HCT116 (cell line): ENCODE measurements at regions not wholly inside any gene's neighbourhood (a gene's known extent, or its start where the extent isn't known, plus 50 kb on each side); places are given as distances from the start of the nearest gene placed in this dataset.

ENCODE experiments used
- ATAC-seq: fragments of 200-7000 bp; cut with Tn5 transposase; 2 replicates; pipeline ENCODE4 v1.9.1; 2020; ENCODE audit warnings: mild to moderate bottlenecking, moderate library complexity
- BruUV-seq: library from RNA; stranded (reverse); fragments of 400-500 nt; replicated peaks from 2 replicates; lab custom pipeline; 2021; lab: Mats Ljungman, UMichigan
- CTCF ChIA-PET: fragments of 300-600 bp; sonication (Branson Sonifier 250); formaldehyde crosslinking; loops from one replicate; lab custom pipeline; 2021; ENCODE audit warnings: antibody characterized with exemption; lab: Charles Lee
- POLR2A ChIA-PET: fragments of 300-600, 350-600 bp; sonication (Branson Sonifier 250); formaldehyde crosslinking; loops from one replicate; lab custom pipeline; 2021; ENCODE audit warnings: antibody characterized with exemption; lab: Charles Lee
- RAD21 ChIA-PET, 2 experiments: fragments of 300-600 bp; sonication (Branson Sonifier 250); formaldehyde crosslinking; loops; one replicate each; lab custom pipeline; 2023; ENCODE audit warnings: low total read pairs in 2 of 2; ENCODE audit not compliant: uncharacterized antibody in 2 of 2, unreplicated experiment in 2 of 2, low non-redundant PET in 1 of 2; lab: Charles Lee
- DNase-seq: peaks from one replicate; pipeline ENCODE4 v3.0.0-alpha.2; 2010; ENCODE audit warnings: low read depth, low spot score
- H2AFZ ChIP-seq: fragments of 200-600 bp; shearing (Covaris generic), sonication (generic); 2 replicates; pipeline ENCODE4 v1.6.1; 2017; ENCODE audit warnings: low read depth, mixed run types, mixed read lengths, antibody characterized with exemption, low read length; ENCODE audit not compliant: poor library complexity, severe bottlenecking
- H3K27ac ChIP-seq: 2 replicates; pipeline ENCODE4 v1.5.1; 2012; ENCODE audit warnings: low read depth, low read length
- H3K27me3 ChIP-seq: fragments of 200-600 bp; sonication (generic); 2 replicates; pipeline ENCODE4 v1.6.1; 2016; ENCODE audit warnings: mixed run types, low read length, mixed read lengths; ENCODE audit not compliant: insufficient read depth
- H3K36me3 ChIP-seq, 2 experiments: fragments of 200-500 bp in 1 of 2; fragments of 200-600 bp in 1 of 2; sonication (Bioruptor generic) in 1 of 2; sonication (generic) in 1 of 2; 2 replicates each; pipeline versions ENCODE4 v1.5.1 to v1.6.1; 2014 to 2016; ENCODE audit warnings: low read length in 2 of 2, inconsistent platforms in 1 of 2, mixed read lengths in 1 of 2, mixed run types in 1 of 2; ENCODE audit not compliant: insufficient read depth in 2 of 2, control insufficient read depth in 1 of 2
- H3K4me1 ChIP-seq, 2 experiments: fragments of 200-600 bp in 1 of 2; sonication (generic) in 1 of 2; 2 replicates each; pipeline versions ENCODE4 v1.5.1 to v1.6.1; 2012 to 2017; ENCODE audit warnings: low read length in 2 of 2, inconsistent platforms in 1 of 2, mild to moderate bottlenecking in 1 of 2, mixed read lengths in 1 of 2, mixed run types in 1 of 2, moderate library complexity in 1 of 2; ENCODE audit not compliant: insufficient read depth in 2 of 2, control insufficient read depth in 1 of 2
- H3K4me2 ChIP-seq: fragments of 200-600 bp; sonication (generic); 2 replicates; pipeline ENCODE4 v1.6.1; 2017; ENCODE audit warnings: mixed run types, low read length, mixed read lengths
- H3K4me3 ChIP-seq, 2 experiments: fragments of 200-600 bp in 1 of 2; sonication (generic) in 1 of 2; replicated peaks in 1 of 2; 2 replicates each; pipeline ENCODE4 v1.5.1; 2011 to 2016; ENCODE audit warnings: low read length in 2 of 2, control low read depth in 1 of 2, low read depth in 1 of 2, mild to moderate bottlenecking in 1 of 2, mixed read lengths in 1 of 2, mixed run types in 1 of 2
- H3K79me2 ChIP-seq: fragments of 200-600 bp; sonication (generic); 2 replicates; pipeline ENCODE4 v1.6.1; 2017; ENCODE audit warnings: mild to moderate bottlenecking, mixed run types, low read length, moderate library complexity, mixed read lengths; ENCODE audit not compliant: insufficient read depth
- H3K9ac ChIP-seq: fragments of 200-600 bp; sonication (generic); 2 replicates; pipeline ENCODE4 v1.6.1; 2016; ENCODE audit warnings: low read length, mixed read lengths
- H3K9me2 ChIP-seq: fragments of 200-600 bp; sonication (generic), shearing (Covaris generic); 2 replicates; pipeline ENCODE4 v1.6.1; 2017; ENCODE audit warnings: mixed run types, mild to moderate bottlenecking, moderate library complexity; ENCODE audit not compliant: insufficient read depth
- H3K9me3 ChIP-seq, 2 experiments: fragments of 200-500 bp in 1 of 2; fragments of 200-600 bp in 1 of 2; sonication (Bioruptor generic) in 1 of 2; sonication (generic) in 1 of 2; 2 replicates each; pipeline ENCODE4 v1.6.1; 2014 to 2017; ENCODE audit warnings: low read length in 2 of 2, mixed read lengths in 2 of 2, inconsistent platforms in 1 of 2, low read depth in 1 of 2, mild to moderate bottlenecking in 1 of 2, mixed run types in 1 of 2, moderate library complexity in 1 of 2; ENCODE audit not compliant: control insufficient read depth in 1 of 2, insufficient read depth in 1 of 2
- H4K20me1 ChIP-seq: fragments of 200-600 bp; sonication (generic), shearing (Covaris generic); 2 replicates; pipeline ENCODE4 v1.6.1; 2017; ENCODE audit warnings: mixed run types, mild to moderate bottlenecking, moderate library complexity; ENCODE audit not compliant: insufficient read depth
- CTCF ChIP-seq, 3 experiments: fragments of 200-600 bp in 1 of 3; sonication (generic) in 1 of 3; IDR thresholded peaks in 2 of 3; conservative IDR thresholded peaks in 1 of 3; 2 replicates each; pipeline ENCODE4 v1.5.1; 2012 to 2017; ENCODE audit warnings: low read depth in 2 of 3, low read length in 2 of 3, antibody characterized with exemption in 1 of 3, borderline replicate concordance in 1 of 3, control low read depth in 1 of 3, mild to moderate bottlenecking in 1 of 3, mixed read lengths in 1 of 3, mixed run types in 1 of 3, moderate library complexity in 1 of 3; ENCODE audit not compliant: insufficient read depth in 1 of 3
- EZH2 ChIP-seq: fragments of 200-600 bp; sonication (generic); IDR thresholded peaks from 2 replicates; pipeline ENCODE4 v1.6.1; 2017; ENCODE audit warnings: antibody characterized with exemption, mixed run types
- JUND ChIP-seq: IDR thresholded peaks from 2 replicates; pipeline ENCODE4 v1.6.1; 2012
- SIN3A ChIP-seq: IDR thresholded peaks from 2 replicates; pipeline ENCODE4 v1.6.1; 2012; ENCODE audit warnings: low read depth
- ZBTB33 ChIP-seq: IDR thresholded peaks from 2 replicates; pipeline ENCODE4 v1.6.1; 2011; ENCODE audit warnings: mild to moderate bottlenecking, low read length, moderate library complexity; ENCODE audit not compliant: insufficient replicate concordance; ENCODE audit errors: extremely low read depth
- intact Hi-C: fragments of 100-400 bp; cut with micrococcal nuclease; formaldehyde crosslinking; loops from 2 replicates; pipeline ENCODE4 v1.10.0; 2022
- TF ChIP-seq, protein P1 (sequence below): IDR thresholded peaks from 2 replicates; pipeline ENCODE4 v1.6.1; 2012; ENCODE audit warnings: low read depth

DNA sequence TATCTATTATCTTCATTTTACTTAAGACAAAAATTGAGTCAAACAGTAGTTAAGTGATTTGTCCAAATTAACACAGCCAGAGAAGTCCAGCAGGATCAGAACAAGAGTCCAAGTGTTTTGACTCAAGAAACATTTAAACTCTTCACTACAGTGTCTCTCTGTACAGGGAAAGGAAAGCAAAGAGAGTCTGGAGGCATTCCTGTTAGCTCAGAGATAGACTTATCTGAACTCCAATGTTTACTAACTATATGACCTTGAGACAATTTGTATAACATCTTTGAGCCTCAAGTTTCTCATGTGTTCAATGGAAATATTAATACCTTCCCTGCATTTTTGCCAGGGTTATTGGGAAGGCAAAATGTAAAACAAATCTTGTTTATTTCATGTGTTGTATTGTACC is 849.1 kb downstream of the DIPK2A start (continued):
- TF ChIP-seq SIN3A, result no peak
- no peak for TF ChIP-seq EZH2

GRCh38 chr3:144821583-144821982 is 850.0 kb downstream of the DIPK2A start:
- ChIA-PET POLR2A (no interaction called here), CTCF (no interaction called here), RAD21 (no interaction called here)
- Histone ChIP-seq H3K36me3 (no peaks in the 10 kb centered on the region), H4K20me1 (no peaks in the 10 kb centered on the region), H3K27me3 (no peaks in the 10 kb centered on the region), H3K27ac (no peak overlapping the region), H3K9me3 (no peaks in the 10 kb centered on the region), H3K9ac (no peak overlapping the region), H3K4me1 (no peaks in the 10 kb centered on the region), H3K4me2 (no peak overlapping the region), H2AFZ (no peak overlapping the region), H3K4me3 (no peak overlapping the region), H3K9me2 (no peaks in the 10 kb centered on the region), H3K79me2 (no peaks in the 10 kb centered on the region)
- no TSS peak for BruUV-seq
- DNase-seq (no peak), ATAC-seq (no peak)
- intact Hi-C loops, result no loop called here
- TF ChIP-seq JUND (no peak), CTCF (IDR thresholded peaks at IDR 0.05 in 2 of 3, conservative IDR thresholded peaks at IDR 0.05 in 1 of 3; ENCODE audit: borderline replicate concordance in 1 of 3, insufficient read depth in 1 of 3, low read depth in 2 of 3, low read length in 2 of 3) (no peak), ZBTB33 (no peak), SIN3A (no peak)
- TF ChIP-seq, protein P1, sequence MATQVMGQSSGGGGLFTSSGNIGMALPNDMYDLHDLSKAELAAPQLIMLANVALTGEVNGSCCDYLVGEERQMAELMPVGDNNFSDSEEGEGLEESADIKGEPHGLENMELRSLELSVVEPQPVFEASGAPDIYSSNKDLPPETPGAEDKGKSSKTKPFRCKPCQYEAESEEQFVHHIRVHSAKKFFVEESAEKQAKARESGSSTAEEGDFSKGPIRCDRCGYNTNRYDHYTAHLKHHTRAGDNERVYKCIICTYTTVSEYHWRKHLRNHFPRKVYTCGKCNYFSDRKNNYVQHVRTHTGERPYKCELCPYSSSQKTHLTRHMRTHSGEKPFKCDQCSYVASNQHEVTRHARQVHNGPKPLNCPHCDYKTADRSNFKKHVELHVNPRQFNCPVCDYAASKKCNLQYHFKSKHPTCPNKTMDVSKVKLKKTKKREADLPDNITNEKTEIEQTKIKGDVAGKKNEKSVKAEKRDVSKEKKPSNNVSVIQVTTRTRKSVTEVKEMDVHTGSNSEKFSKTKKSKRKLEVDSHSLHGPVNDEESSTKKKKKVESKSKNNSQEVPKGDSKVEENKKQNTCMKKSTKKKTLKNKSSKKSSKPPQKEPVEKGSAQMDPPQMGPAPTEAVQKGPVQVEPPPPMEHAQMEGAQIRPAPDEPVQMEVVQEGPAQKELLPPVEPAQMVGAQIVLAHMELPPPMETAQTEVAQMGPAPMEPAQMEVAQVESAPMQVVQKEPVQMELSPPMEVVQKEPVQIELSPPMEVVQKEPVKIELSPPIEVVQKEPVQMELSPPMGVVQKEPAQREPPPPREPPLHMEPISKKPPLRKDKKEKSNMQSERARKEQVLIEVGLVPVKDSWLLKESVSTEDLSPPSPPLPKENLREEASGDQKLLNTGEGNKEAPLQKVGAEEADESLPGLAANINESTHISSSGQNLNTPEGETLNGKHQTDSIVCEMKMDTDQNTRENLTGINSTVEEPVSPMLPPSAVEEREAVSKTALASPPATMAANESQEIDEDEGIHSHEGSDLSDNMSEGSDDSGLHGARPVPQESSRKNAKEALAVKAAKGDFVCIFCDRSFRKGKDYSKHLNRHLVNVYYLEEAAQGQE, result no peak
